C4-2B (cell line): ENCODE measurements at regions not wholly inside any gene's neighbourhood (a gene's known extent, or its start where the extent isn't known, plus 50 kb on each side); places are given as distances from the start of the nearest gene placed in this dataset.

Experiments
- CTCF ChIP-seq: fragments of 450-650 bp; conservative IDR thresholded peaks from 2 replicates; pipeline ENCODE4 v1.5.1; 2017; ENCODE audit warnings: mild to moderate bottlenecking
- ZFX ChIP-seq: fragments of 450-650 bp; IDR thresholded peaks from 2 replicates; pipeline ENCODE4 v1.6.1; 2017

GRCh38 chr20:25750765-25751696 lies 54.4 kb upstream of the ZNF337 start:
- no peak for TF ChIP-seq CTCF
- TF ChIP-seq ZFX, result no peak
